ENCODE measurements at regions not wholly inside any gene's neighbourhood (a gene's known extent, or its start where the extent isn't known, plus 50 kb on each side); places are given as distances from the start of the nearest gene placed in this dataset.

GRCh38 chr12:89971880-89972279 is 263.2 kb upstream of the ATP2B1 start:
- no peak for ATAC-seq

More at GRCh38 chr12:89971880-89972279, 263.2 kb upstream of the ATP2B1 start:
- no peaks in the 10 kb centered on the region for H3K36me3 ChIP-seq (ENCODE audit: control insufficient read depth in 2 of 2, insufficient read depth in 2 of 2, low read length in 1 of 2)
- no peak overlapping the region for H3K9ac ChIP-seq (ENCODE audit: control insufficient read depth, insufficient read depth, low read length)
- no peaks in the 10 kb centered on the region for H3K27me3 ChIP-seq (replicated peaks in 1 of 2; ENCODE audit: control insufficient read depth in 2 of 2, insufficient read depth in 2 of 2, low read length in 1 of 2)
- SMC1A ChIA-PET (ENCODE audit: uncharacterized antibody, unreplicated experiment), result no interaction called here
- intact Hi-C loops (cut with micrococcal nuclease; ENCODE audit: unreplicated experiment) (no loop called here), in situ Hi-C loops (cut with MboI) (no loop called here)
- no peak for DNase-seq (ENCODE audit: low read depth, low spot score)
- H3K4me1 ChIP-seq (ENCODE audit: control insufficient read depth, insufficient read depth, low read length), result no peaks in the 10 kb centered on the region
- RAD21 ChIA-PET (ENCODE audit: unreplicated experiment), result no interaction called here
- no peaks in the 10 kb centered on the region for H3K79me2 ChIP-seq (ENCODE audit: control insufficient read depth, insufficient read depth, low read length)
- H3K4me2 ChIP-seq (ENCODE audit: control insufficient read depth, insufficient read depth), result no peak overlapping the region
- TF ChIP-seq CBX5 (IDR thresholded peaks at IDR 0.05; ENCODE audit: low read depth) (no peak), RB1 (IDR thresholded peaks at IDR 0.05; ENCODE audit: borderline replicate concordance) (no peak), PBX3 (IDR thresholded peaks at IDR 0.05; ENCODE audit: insufficient replicate concordance, low read depth, low read length) (no peak), RCOR1 (conservative IDR thresholded peaks at IDR 0.05; ENCODE audit: low read depth, low read length) (no peak), CHD4 (IDR thresholded peaks at IDR 0.05) (no peak), KLF5 (IDR thresholded peaks at IDR 0.05; ENCODE audit: partially characterized antibody) (no peak), SKIL (IDR thresholded peaks at IDR 0.05; ENCODE audit: low read depth, poor library complexity, severe bottlenecking) (no peak), SREBF1 (IDR thresholded peaks at IDR 0.05; ENCODE audit: low read length) (no peak), SUZ12 (IDR thresholded peaks at IDR 0.05; ENCODE audit: unreplicated experiment) (no peak), IRF4 (IDR thresholded peaks at IDR 0.05; ENCODE audit: low read depth, low read length) (no peak), USF1 (IDR thresholded peaks at IDR 0.05; ENCODE audit: borderline replicate concordance, extremely low read length, insufficient read depth, low read depth, low read length) (no peak)
- TF ChIP-seq, protein P1, sequence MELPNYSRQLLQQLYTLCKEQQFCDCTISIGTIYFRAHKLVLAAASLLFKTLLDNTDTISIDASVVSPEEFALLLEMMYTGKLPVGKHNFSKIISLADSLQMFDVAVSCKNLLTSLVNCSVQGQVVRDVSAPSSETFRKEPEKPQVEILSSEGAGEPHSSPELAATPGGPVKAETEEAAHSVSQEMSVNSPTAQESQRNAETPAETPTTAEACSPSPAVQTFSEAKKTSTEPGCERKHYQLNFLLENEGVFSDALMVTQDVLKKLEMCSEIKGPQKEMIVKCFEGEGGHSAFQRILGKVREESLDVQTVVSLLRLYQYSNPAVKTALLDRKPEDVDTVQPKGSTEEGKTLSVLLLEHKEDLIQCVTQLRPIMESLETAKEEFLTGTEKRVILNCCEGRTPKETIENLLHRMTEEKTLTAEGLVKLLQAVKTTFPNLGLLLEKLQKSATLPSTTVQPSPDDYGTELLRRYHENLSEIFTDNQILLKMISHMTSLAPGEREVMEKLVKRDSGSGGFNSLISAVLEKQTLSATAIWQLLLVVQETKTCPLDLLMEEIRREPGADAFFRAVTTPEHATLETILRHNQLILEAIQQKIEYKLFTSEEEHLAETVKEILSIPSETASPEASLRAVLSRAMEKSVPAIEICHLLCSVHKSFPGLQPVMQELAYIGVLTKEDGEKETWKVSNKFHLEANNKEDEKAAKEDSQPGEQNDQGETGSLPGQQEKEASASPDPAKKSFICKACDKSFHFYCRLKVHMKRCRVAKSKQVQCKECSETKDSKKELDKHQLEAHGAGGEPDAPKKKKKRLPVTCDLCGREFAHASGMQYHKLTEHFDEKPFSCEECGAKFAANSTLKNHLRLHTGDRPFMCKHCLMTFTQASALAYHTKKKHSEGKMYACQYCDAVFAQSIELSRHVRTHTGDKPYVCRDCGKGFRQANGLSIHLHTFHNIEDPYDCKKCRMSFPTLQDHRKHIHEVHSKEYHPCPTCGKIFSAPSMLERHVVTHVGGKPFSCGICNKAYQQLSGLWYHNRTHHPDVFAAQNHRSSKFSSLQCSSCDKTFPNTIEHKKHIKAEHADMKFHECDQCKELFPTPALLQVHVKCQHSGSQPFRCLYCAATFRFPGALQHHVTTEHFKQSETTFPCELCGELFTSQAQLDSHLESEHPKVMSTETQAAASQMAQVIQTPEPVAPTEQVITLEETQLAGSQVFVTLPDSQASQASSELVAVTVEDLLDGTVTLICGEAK (IDR thresholded peaks at IDR 0.05; ENCODE audit: borderline replicate concordance), result no peak
- no peaks in the 10 kb centered on the region for H3K9me3 ChIP-seq (replicated peaks; ENCODE audit: control insufficient read depth, insufficient read depth, low read length)
- H2AFZ ChIP-seq (ENCODE audit: control insufficient read depth, low read depth, low read length), result no peak overlapping the region
- no TSS peak for BruUV-seq (replicated peaks)
- CTCF ChIA-PET, result interaction anchor here (2.3 kb wide), 1 partner anchor 43 kb away, joined by 5 read pairs; no protein-coding TSS in a partner anchor
- POLR2A ChIA-PET, result no interaction called here
- H4K20me1 ChIP-seq (ENCODE audit: control insufficient read depth, insufficient read depth), result no peaks in the 10 kb centered on the region
- H3K27ac ChIP-seq (ENCODE audit: control insufficient read depth, insufficient read depth), result no peak overlapping the region
- H3K4me3 ChIP-seq, result no peak overlapping the region
- FAIRE-seq, result no peak

All from GM12878 (cell line).